H1 (cell line): ENCODE measurements at regions not wholly inside any gene's neighbourhood (a gene's known extent, or its start where the extent isn't known, plus 50 kb on each side); places are given as distances from the start of the nearest gene placed in this dataset.

Experiments used
- CTCF ChIA-PET: fragments of 300-600 bp; sonication (Branson Sonifier 250); formaldehyde crosslinking; loops from one replicate; lab custom pipeline; 2021; ENCODE audit not compliant: partially characterized antibody; lab: Charles Lee
- POLR2A ChIA-PET: fragments of 300-600 bp; sonication (Branson Sonifier 250); formaldehyde crosslinking; loops from one replicate; lab custom pipeline; 2021; ENCODE audit warnings: inconsistent platforms; ENCODE audit not compliant: partially characterized antibody; lab: Charles Lee
- DNase-seq, 2 experiments: peaks; one replicate each; pipeline versions ENCODE4 v3.0.0 to v3.0.0-alpha.2; 2010 to 2022; ENCODE audit warnings: low spot score in 2 of 2, low read depth in 1 of 2, mixed read lengths in 1 of 2
- FAIRE-seq: peaks from 2 replicates; lab custom pipeline; 2011; peaks lifted over from hg19 to GRCh38; lab: Jason Lieb, UNC
- H2AFZ ChIP-seq: 2 replicates; pipeline ENCODE4 v1.8.1; 2012; ENCODE audit warnings: low read length, inconsistent platforms
- H2AK5ac ChIP-seq: 2 replicates; pipeline ENCODE4 v1.6.1; 2013; ENCODE audit warnings: low read depth, low read length
- H2BK120ac ChIP-seq: replicated peaks from 2 replicates; pipeline ENCODE3; 2013; ENCODE audit warnings: low read depth, low read length, inconsistent platforms
- H2BK12ac ChIP-seq: 2 replicates; pipeline ENCODE4 v1.6.1; 2013; ENCODE audit warnings: low read depth, low read length
- H2BK15ac ChIP-seq: 2 replicates; pipeline ENCODE4 v1.6.1; 2013; ENCODE audit warnings: low read length
- H2BK20ac ChIP-seq: 2 replicates; pipeline ENCODE4 v1.6.1; 2013; ENCODE audit warnings: low read length
- H2BK5ac ChIP-seq: 2 replicates; pipeline ENCODE4 v1.6.1; 2013; ENCODE audit warnings: low read depth, low read length
- H3K14ac ChIP-seq: 2 replicates; pipeline ENCODE4 v1.6.1; 2013; ENCODE audit warnings: inconsistent platforms; ENCODE audit not compliant: insufficient read length
- H3K18ac ChIP-seq: 2 replicates; pipeline ENCODE4 v1.6.1; 2013; ENCODE audit warnings: low read length; ENCODE audit errors: extremely low read depth
- H3K23ac ChIP-seq: 2 replicates; pipeline ENCODE4 v1.6.1; 2013; ENCODE audit warnings: inconsistent platforms; ENCODE audit not compliant: insufficient read length
- H3K23me2 ChIP-seq: 2 replicates; pipeline ENCODE4 v1.6.1; 2013; ENCODE audit warnings: low read depth, low read length
- H3K27ac ChIP-seq: 2 replicates; pipeline ENCODE4 v1.6.1; 2011; ENCODE audit warnings: low read depth, low read length, inconsistent platforms
- H3K27me3 ChIP-seq, 4 experiments: replicated peaks in 1 of 4; 1 replicate in 1 of 4; 2 replicates in 3 of 4; pipeline versions ENCODE4 v1.6.1 to v1.8.1; 2011 to 2013; ENCODE audit warnings: low read length in 3 of 4, mild to moderate bottlenecking in 3 of 4, inconsistent platforms in 2 of 4, mixed read lengths in 2 of 4, moderate library complexity in 1 of 4; ENCODE audit not compliant: control insufficient read depth in 3 of 4, insufficient read depth in 3 of 4; ENCODE audit errors: extremely low read depth in 1 of 4
- H3K36me3 ChIP-seq, 4 experiments: 2 replicates each; pipeline versions ENCODE4 v1.6.1 to v1.8.1; 2011 to 2013; ENCODE audit warnings: mild to moderate bottlenecking in 4 of 4, low read length in 3 of 4, moderate library complexity in 2 of 4, control low read depth in 1 of 4, inconsistent platforms in 1 of 4; ENCODE audit not compliant: insufficient read depth in 4 of 4, control insufficient read depth in 2 of 4
- H3K4ac ChIP-seq: replicated peaks from 2 replicates; pipeline ENCODE3; 2013; ENCODE audit warnings: low read length, low read depth, mixed read lengths, inconsistent platforms; ENCODE audit not compliant: insufficient read length
- H3K4me1 ChIP-seq, 4 experiments: replicated peaks in 1 of 4; 1 replicate in 1 of 4; 2 replicates in 3 of 4; pipeline versions ENCODE4 v1.6.1 to v1.8.1; 2011 to 2013; ENCODE audit warnings: low read length in 3 of 4, inconsistent platforms in 2 of 4, mixed read lengths in 1 of 4; ENCODE audit not compliant: insufficient read depth in 4 of 4, control insufficient read depth in 3 of 4
- H3K4me2 ChIP-seq, 2 experiments: 2 replicates each; pipeline versions ENCODE4 v1.6.1 to v1.8.1; 2011 to 2013; ENCODE audit warnings: low read depth in 2 of 2, low read length in 2 of 2, control low read depth in 1 of 2, inconsistent platforms in 1 of 2, mild to moderate bottlenecking in 1 of 2; ENCODE audit not compliant: insufficient read depth in 1 of 2
- H3K4me3 ChIP-seq, 4 experiments: fragments of 200-600, 300-600 bp in 1 of 4; sonication (generic), shearing (Covaris generic), sonication (Bioruptor Twin) in 1 of 4; 2 replicates each; pipeline versions ENCODE4 v1.5.1 to v1.8.1; 2011 to 2016; ENCODE audit warnings: low read length in 4 of 4, low read depth in 3 of 4, control low read depth in 2 of 4, inconsistent platforms in 2 of 4, mild to moderate bottlenecking in 2 of 4, mixed read lengths in 1 of 4, moderate library complexity in 1 of 4; ENCODE audit not compliant: insufficient read depth in 2 of 4; ENCODE audit errors: extremely low read depth in 1 of 4
- H3K56ac ChIP-seq: replicated peaks from 2 replicates; pipeline ENCODE3; 2013; ENCODE audit warnings: low read depth, mild to moderate bottlenecking, mixed read lengths, low read length, inconsistent platforms; ENCODE audit not compliant: insufficient read length
- H3K79me1 ChIP-seq: 2 replicates; pipeline ENCODE4 v1.6.1; 2013; ENCODE audit warnings: low read depth, low read length, control low read depth
- H3K79me2 ChIP-seq, 2 experiments: 2 replicates each; pipeline versions ENCODE4 v1.6.1 to v1.8.1; 2012 to 2013; ENCODE audit warnings: low read length in 2 of 2, mild to moderate bottlenecking in 2 of 2, inconsistent platforms in 1 of 2; ENCODE audit not compliant: insufficient read depth in 2 of 2, control insufficient read depth in 1 of 2
- H3K9ac ChIP-seq, 4 experiments: replicated peaks in 1 of 4; 1 replicate in 1 of 4; 2 replicates in 3 of 4; pipeline versions ENCODE4 v1.6.1 to v1.8.1; 2011 to 2013; ENCODE audit warnings: low read depth in 3 of 4, low read length in 3 of 4, control low read depth in 2 of 4, mild to moderate bottlenecking in 2 of 4, moderate library complexity in 2 of 4, inconsistent platforms in 1 of 4; ENCODE audit errors: extremely low read depth in 1 of 4
- H3K9me3 ChIP-seq, 2 experiments: 2 replicates each; pipeline versions ENCODE4 v1.6.1 to v1.8.1; 2012 to 2013; ENCODE audit warnings: mild to moderate bottlenecking in 2 of 2, moderate library complexity in 2 of 2, control low read depth in 1 of 2, inconsistent platforms in 1 of 2, low read depth in 1 of 2, low read length in 1 of 2, mixed read lengths in 1 of 2; ENCODE audit not compliant: insufficient read depth in 2 of 2
- H4K20me1 ChIP-seq, 2 experiments: replicated peaks in 1 of 2; 2 replicates each; pipeline versions ENCODE3 to v1.8.1; 2011 to 2013; ENCODE audit warnings: inconsistent platforms in 2 of 2, low read length in 2 of 2, mild to moderate bottlenecking in 1 of 2; ENCODE audit not compliant: insufficient read depth in 2 of 2, control insufficient read depth in 1 of 2
- H4K5ac ChIP-seq: 2 replicates; pipeline ENCODE4 v1.6.1; 2013; ENCODE audit warnings: low read length, low read depth, mixed read lengths, inconsistent platforms; ENCODE audit not compliant: insufficient read length
- H4K8ac ChIP-seq: 2 replicates; pipeline ENCODE4 v1.8.0; 2013; ENCODE audit warnings: mild to moderate bottlenecking, moderate library complexity, low read length, inconsistent platforms; ENCODE audit not compliant: insufficient read depth; ENCODE audit errors: extremely low read depth
- H4K91ac ChIP-seq: replicated peaks from 2 replicates; pipeline ENCODE3; 2013; ENCODE audit warnings: low read length, mixed read lengths, inconsistent platforms; ENCODE audit not compliant: insufficient read length
- CBX8 ChIP-seq: fragments of 300-800, 300-1000 bp; sonication (generic); IDR thresholded peaks from 2 replicates; pipeline ENCODE4 v1.7.1; 2016; ENCODE audit warnings: low read depth, low read length, borderline replicate concordance
- CREB1 ChIP-seq: IDR thresholded peaks from 2 replicates; pipeline ENCODE4 v1.6.1; 2012; ENCODE audit warnings: inconsistent platforms
- JUND ChIP-seq: IDR thresholded peaks from 2 replicates; pipeline ENCODE4 v1.6.1; 2011; ENCODE audit warnings: mild to moderate bottlenecking, improper control_type of control experiment, low read length
- PHF8 ChIP-seq: fragments of 200-600 bp; sonication (generic); conservative IDR thresholded peaks from 2 replicates; pipeline ENCODE4 v1.7.1; 2012; ENCODE audit warnings: low read depth, mild to moderate bottlenecking, inconsistent platforms, low read length, moderate library complexity
- RXRA ChIP-seq: IDR thresholded peaks from 2 replicates; pipeline ENCODE4 v1.6.1; 2011; ENCODE audit warnings: low read depth, mild to moderate bottlenecking, low read length, moderate library complexity; ENCODE audit not compliant: insufficient read depth
- SIRT6 ChIP-seq: IDR thresholded peaks from one replicate; pipeline ENCODE4 v1.7.1; 2012; ENCODE audit warnings: low read length, inconsistent platforms
- SRF ChIP-seq: IDR thresholded peaks from 2 replicates; pipeline ENCODE4 v1.6.1; 2011; ENCODE audit warnings: mild to moderate bottlenecking, low read depth, low read length, moderate library complexity
- WGBS, 2 experiments: shearing (Covaris generic) in 1 of 2; methylation state at CpG; one replicate each; pipeline versions ENCODE4 v1.1.6 to v1.1.7; 2013 to 2015; ENCODE audit warnings: low lambda C conversion rate in 2 of 2, mixed read lengths in 2 of 2, inconsistent platforms in 1 of 2, low coverage in 1 of 2, missing lambda C conversion rate in 1 of 2; ENCODE audit not compliant: insufficient replicate concordance in 2 of 2, insufficient coverage in 1 of 2, insufficient read length in 1 of 2; ENCODE audit errors: extremely low coverage in 1 of 2, missing lambda C conversion rate in 1 of 2; 5-methylcytosine and 5-hydroxymethylcytosine counted together
- TF ChIP-seq, protein P1 (sequence below): IDR thresholded peaks from 2 replicates; pipeline ENCODE4 v1.6.1; 2012; ENCODE audit warnings: low read length, inconsistent platforms

DNA sequence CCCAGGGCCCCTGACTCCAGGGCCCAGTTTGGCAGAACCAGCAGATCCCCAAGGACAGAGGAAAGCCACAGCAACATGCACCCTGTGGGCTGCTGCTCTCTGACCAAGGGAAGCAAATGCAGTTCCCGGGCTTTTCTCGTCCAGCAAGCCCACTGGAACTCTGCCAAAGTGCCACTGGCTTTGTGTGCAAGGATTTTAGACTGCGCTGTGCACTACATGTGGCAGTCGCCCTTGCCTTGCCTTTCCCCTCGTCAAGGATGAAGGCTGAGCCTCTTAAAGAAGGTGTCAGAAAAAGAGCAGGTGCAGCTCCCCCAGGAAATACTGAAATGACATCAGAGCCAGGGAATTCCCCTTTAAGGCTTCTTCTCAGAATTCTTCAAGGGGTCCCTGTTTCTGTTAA lies 199.2 kb downstream of the TFCP2L1 start:
- H3K27me3 ChIP-seq = no peaks in the 10 kb centered on the region; a peak in 2 of 7 replicates
- no peak overlapping the region for H4K5ac ChIP-seq
- H3K27ac ChIP-seq = no peak overlapping the region
- H2BK20ac ChIP-seq = no peak overlapping the region
- H3K4me2 ChIP-seq = no peak overlapping the region
- no peak overlapping the region for H3K23ac ChIP-seq
- no peak overlapping the region for H3K14ac ChIP-seq
- H3K4ac ChIP-seq = no peak overlapping the region
- no peaks in the 10 kb centered on the region for H3K79me1 ChIP-seq
- H2BK12ac ChIP-seq = no peak overlapping the region
- H2AK5ac ChIP-seq = no peak overlapping the region
- whole genome bisulfite sequencing, 2 experiments = 84% methylated on average over 5 of the region's 5 CpGs; no CpG with 5 or more reads in 1 of the 2 experiments
- H2AFZ ChIP-seq = no peak overlapping the region
- TF ChIP-seq SIRT6 (no peak), CBX8 (no peak), PHF8 (no peak), RXRA (no peak), CREB1 (no peak), SRF (no peak), JUND (no peak)
- TF ChIP-seq, protein P1, sequence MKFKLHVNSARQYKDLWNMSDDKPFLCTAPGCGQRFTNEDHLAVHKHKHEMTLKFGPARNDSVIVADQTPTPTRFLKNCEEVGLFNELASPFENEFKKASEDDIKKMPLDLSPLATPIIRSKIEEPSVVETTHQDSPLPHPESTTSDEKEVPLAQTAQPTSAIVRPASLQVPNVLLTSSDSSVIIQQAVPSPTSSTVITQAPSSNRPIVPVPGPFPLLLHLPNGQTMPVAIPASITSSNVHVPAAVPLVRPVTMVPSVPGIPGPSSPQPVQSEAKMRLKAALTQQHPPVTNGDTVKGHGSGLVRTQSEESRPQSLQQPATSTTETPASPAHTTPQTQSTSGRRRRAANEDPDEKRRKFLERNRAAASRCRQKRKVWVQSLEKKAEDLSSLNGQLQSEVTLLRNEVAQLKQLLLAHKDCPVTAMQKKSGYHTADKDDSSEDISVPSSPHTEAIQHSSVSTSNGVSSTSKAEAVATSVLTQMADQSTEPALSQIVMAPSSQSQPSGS = no peak
- no peaks in the 10 kb centered on the region for H3K79me2 ChIP-seq
- no peak overlapping the region for H3K18ac ChIP-seq
- FAIRE-seq (no peak), DNase-seq (no peak)
- H2BK5ac ChIP-seq = no peak overlapping the region
- no peak overlapping the region for H2BK120ac ChIP-seq
- H3K56ac ChIP-seq = no peak overlapping the region
- no peak overlapping the region for H4K8ac ChIP-seq
- H4K91ac ChIP-seq = no peak overlapping the region
- POLR2A ChIA-PET = interaction anchor here (1.1 to 6.7 kb wide), 2 partner anchors 11 to 249 kb away, joined by 3 to 51 read pairs; no protein-coding TSS in a partner anchor
- no peaks in the 10 kb centered on the region for H3K36me3 ChIP-seq
- H3K23me2 ChIP-seq = no peaks in the 10 kb centered on the region
- H3K4me3 ChIP-seq = no peak overlapping the region
- no peak overlapping the region for H3K9ac ChIP-seq
- no peak overlapping the region for H2BK15ac ChIP-seq
- H3K9me3 ChIP-seq = no peaks in the 10 kb centered on the region
- H3K4me1 ChIP-seq = no peaks in the 10 kb centered on the region
- H4K20me1 ChIP-seq = no peaks in the 10 kb centered on the region
- CTCF ChIA-PET = interaction anchor here (0.5 to 23.5 kb wide), 32 partner anchors 1 to 1606 kb away, joined by 3 to 434 read pairs (median 4); no protein-coding TSS in a partner anchor
